K562 (cell line): ENCODE measurements at regions not wholly inside any gene's neighbourhood (a gene's known extent, or its start where the extent isn't known, plus 50 kb on each side); places are given as distances from the start of the nearest gene placed in this dataset.

Experiments
- ATAC-seq: fragments of 200-7000 bp; cut with Tn5 transposase; 3 replicates; pipeline ENCODE4 v1.9.1; 2020; ENCODE audit warnings: moderate library complexity
- BruUV-seq: library from RNA; stranded (reverse); fragments of 400-500 nt; replicated peaks from 2 replicates; lab custom pipeline; 2021; lab: Mats Ljungman, UMichigan
- CTCF ChIA-PET: fragments of 300-600 bp; formaldehyde crosslinking; extraction: SDS; loops from one replicate; lab custom pipeline; 2021; ENCODE audit warnings: low intra/inter-chr PET ratio; lab: Yijun Ruan, JAX
- POLR2A ChIA-PET: fragments of 300-600, 350-650 bp; sonication (Branson Sonifier 250); formaldehyde crosslinking; extraction: SDS; loops from one replicate; lab custom pipeline; 2021; ENCODE audit warnings: antibody characterized with exemption, inconsistent platforms; lab: Yijun Ruan, JAX
- DNase-seq, 4 experiments: peaks; one replicate each; pipeline versions ENCODE4 v3.0.0 to v3.0.0-alpha.2; 2011 to 2018; ENCODE audit warnings: low spot score in 3 of 4, mixed read lengths in 3 of 4; ENCODE audit errors: extremely low read depth in 1 of 4
- FAIRE-seq: peaks from 2 replicates; lab custom pipeline; 2011; peaks lifted over from hg19 to GRCh38; lab: Jason Lieb, UNC
- H2AFZ ChIP-seq: 2 replicates; pipeline ENCODE4 v1.6.0; 2011; ENCODE audit warnings: low read depth, low read length, control low read depth, inconsistent platforms
- H3K27ac ChIP-seq: fragments of 200-600 bp; 3 replicates; pipeline ENCODE4 v1.8.0; 2011; ENCODE audit warnings: low read depth, mild to moderate bottlenecking, control low read depth, inconsistent platforms, low read length, moderate library complexity, mixed read lengths; ENCODE audit errors: extremely low read depth
- H3K27me3 ChIP-seq, 2 experiments: fragments of 300-600 bp in 1 of 2; 2 replicates in 1 of 2; 3 replicates in 1 of 2; pipeline versions ENCODE4 v1.6.0 to v1.8.0; 2011; ENCODE audit warnings: inconsistent platforms in 2 of 2, low read length in 2 of 2, mild to moderate bottlenecking in 1 of 2, mixed read lengths in 1 of 2, moderate library complexity in 1 of 2; ENCODE audit not compliant: control insufficient read depth in 2 of 2, insufficient read depth in 2 of 2
- H3K36me3 ChIP-seq: fragments of 300-600 bp; 3 replicates; pipeline ENCODE4 v1.8.0; 2011; ENCODE audit warnings: mild to moderate bottlenecking, low read length, inconsistent platforms; ENCODE audit not compliant: control insufficient read depth, insufficient read depth
- H3K4me1 ChIP-seq, 2 experiments: fragments of 200-600 bp in 1 of 2; replicated peaks in 1 of 2; 2 replicates in 1 of 2; 3 replicates in 1 of 2; pipeline versions ENCODE4 v1.5.1 to v1.8.0; 2011; ENCODE audit warnings: inconsistent platforms in 2 of 2, low read length in 2 of 2, mild to moderate bottlenecking in 1 of 2, mixed read lengths in 1 of 2, moderate library complexity in 1 of 2; ENCODE audit not compliant: control insufficient read depth in 2 of 2, insufficient read depth in 2 of 2
- H3K4me2 ChIP-seq: 2 replicates; pipeline ENCODE4 v1.6.1; 2011; ENCODE audit warnings: low read length, control low read depth, inconsistent platforms, mixed read lengths; ENCODE audit not compliant: insufficient read depth
- H3K4me3 ChIP-seq: fragments of 200-600 bp; sonication (generic), shearing (Covaris generic); 2 replicates; pipeline ENCODE4 v1.5.1; 2016; ENCODE audit warnings: control low read depth, inconsistent platforms
- H3K79me2 ChIP-seq: fragments of 200-600 bp; 3 replicates; pipeline ENCODE4 v1.8.0; 2011; ENCODE audit warnings: low read length, inconsistent platforms; ENCODE audit not compliant: control insufficient read depth, insufficient read depth
- H3K9ac ChIP-seq, 2 experiments: 2 replicates each; pipeline versions ENCODE4 v1.6.0 to v1.6.1; 2011; ENCODE audit warnings: low read depth in 2 of 2, low read length in 2 of 2, control low read depth in 1 of 2, inconsistent platforms in 1 of 2, mild to moderate bottlenecking in 1 of 2, mixed read lengths in 1 of 2; ENCODE audit not compliant: insufficient read depth in 1 of 2
- H3K9me1 ChIP-seq: one replicate; pipeline ENCODE4 v1.6.0; 2011; ENCODE audit warnings: inconsistent platforms, mild to moderate bottlenecking, low read length, moderate library complexity; ENCODE audit not compliant: control insufficient read depth, insufficient read depth
- H3K9me3 ChIP-seq: replicated peaks from 2 replicates; pipeline ENCODE4 v1.5.1; 2011; ENCODE audit warnings: low read depth, low read length, inconsistent platforms; ENCODE audit not compliant: control insufficient read depth, insufficient read depth
- H4K20me1 ChIP-seq: replicated peaks from 2 replicates; pipeline ENCODE4 v1.6.1; 2011; ENCODE audit warnings: low read length, inconsistent platforms, mixed read lengths; ENCODE audit not compliant: control insufficient read depth, insufficient read depth
- ETS1 ChIP-seq: conservative IDR thresholded peaks from 2 replicates; pipeline ENCODE4 v1.6.1; 2011; ENCODE audit warnings: low read depth, mild to moderate bottlenecking, low read length; ENCODE audit not compliant: control insufficient read depth
- NCOA2 ChIP-seq, 2 experiments: fragments of 450-650 bp; IDR thresholded peaks; 2 replicates each; pipeline ENCODE4 v1.6.1; 2018; ENCODE audit warnings: mild to moderate bottlenecking in 2 of 2, moderate library complexity in 1 of 2; ENCODE audit not compliant: partially characterized antibody in 2 of 2
- RBFOX2 ChIP-seq: fragments of 200-400 bp; formaldehyde crosslinking; IDR thresholded peaks from 2 replicates; pipeline ENCODE4 v1.6.1; 2017; ENCODE audit warnings: low read depth, mild to moderate bottlenecking, low read length, moderate library complexity
- SMARCA5 ChIP-seq: fragments of 450-650 bp; IDR thresholded peaks from 2 replicates; pipeline ENCODE4 v1.6.1; 2016
- SNAPC5 ChIP-seq: fragments of 250-450 bp; sonication (Bioruptor Pico); IDR thresholded peaks from 2 replicates; pipeline ENCODE4 v1.8.0; 2021; ENCODE audit warnings: moderate library complexity, mild to moderate bottlenecking, inconsistent platforms
- ZFP30 ChIP-seq: fragments of 250-450 bp; sonication (Bioruptor Pico); IDR thresholded peaks from 2 replicates; pipeline ENCODE4 v1.8.0; 2022; ENCODE audit warnings: moderate library complexity, mild to moderate bottlenecking, inconsistent platforms, borderline replicate concordance
- ZNF407 ChIP-seq: fragments of 450-650 bp; IDR thresholded peaks from 2 replicates; pipeline ENCODE4 v1.6.1; 2016; ENCODE audit warnings: low read depth
- ZNF41 ChIP-seq: fragments of 250-450 bp; sonication (Bioruptor Pico); conservative IDR thresholded peaks from 2 replicates; pipeline ENCODE4 v1.4.0; 2020; ENCODE audit warnings: mild to moderate bottlenecking
- ZNF449 ChIP-seq: fragments of 250-450 bp; sonication (Bioruptor Pico); IDR thresholded peaks from 2 replicates; pipeline ENCODE4 v1.8.0; 2022; ENCODE audit warnings: moderate library complexity, mild to moderate bottlenecking, inconsistent platforms
- ZNF79 ChIP-seq: fragments of 250-450 bp; sonication (Bioruptor Pico); IDR thresholded peaks from 2 replicates; pipeline ENCODE4 v1.4.0; 2020; ENCODE audit warnings: low read depth, mild to moderate bottlenecking, moderate library complexity
- WGBS: fragments of 100-300 bp; shearing (Covaris generic); methylation state at CpG from one replicate; pipeline ENCODE4 v1.1.6; 2016; ENCODE audit warnings: low coverage, mixed read lengths; ENCODE audit not compliant: insufficient coverage; ENCODE audit errors: missing lambda C conversion rate; 5-methylcytosine and 5-hydroxymethylcytosine counted together
- in situ Hi-C: fragments of 300-500 bp; cut with MboI; formaldehyde crosslinking; loops from 4 replicates; pipeline ENCODE4 v1.15.0; 2018; ENCODE audit warnings: inconsistent platforms, mixed read lengths
- intact Hi-C: fragments of 100-400 bp; cut with micrococcal nuclease; formaldehyde crosslinking; loops from 2 replicates; pipeline ENCODE4 v1.14.2; 2022

GRCh38 chr15:56837273-56837672 lies 81.2 kb upstream of the TCF12 start:
- ATAC-seq (no peak), FAIRE-seq (no peak), DNase-seq (no peak)
- H3K4me3 ChIP-seq = no peak overlapping the region
- no peaks in the 10 kb centered on the region for H3K36me3 ChIP-seq
- no peaks in the 10 kb centered on the region for H3K9me3 ChIP-seq
- no peaks in the 10 kb centered on the region for H3K79me2 ChIP-seq
- no peaks in the 10 kb centered on the region for H3K9me1 ChIP-seq
- BruUV-seq = no TSS peak
- H3K9ac ChIP-seq = no peak overlapping the region
- H3K4me2 ChIP-seq = no peak overlapping the region
- no peak overlapping the region for H3K27ac ChIP-seq
- in situ Hi-C loops = no loop called here
- peaks cover 0 to 4% of the 10 kb centered on the region in 2 experiments; a peak in 1 of 5 replicates for H3K4me1 ChIP-seq
- 0% methylated on average over 1 of the region's 1 CpG for WGBS
- peaks cover 0 to 4% of the 10 kb centered on the region in 2 experiments; a peak in 1 of 5 replicates for H3K27me3 ChIP-seq
- TF ChIP-seq SNAPC5 (CRISPR knock-in tag) (no peak), ZNF407 (no peak), ZNF79 (CRISPR knock-in tag) (no peak), ZNF41 (CRISPR knock-in tag) (no peak), RBFOX2 (no peak), ETS1 (no peak), NCOA2 (IDR thresholded peaks at IDR 0.05; ENCODE audit: partially characterized antibody in 2 of 2) (no peak), ZNF449 (CRISPR knock-in tag) (no peak), ZFP30 (CRISPR knock-in tag) (no peak), SMARCA5 (no peak)
- TF ChIP-seq, all 486 proteins: peak for 0
- Histone ChIP-seq H2AFZ (no peak overlapping the region), H4K20me1 (no peaks in the 10 kb centered on the region)
- ChIA-PET CTCF (no interaction called here), POLR2A (interaction anchor here (0.8 to 1.1 kb wide), 3 partner anchors 9 to 64 kb away, joined by 3 to 4 read pairs (median 3); no protein-coding TSS in a partner anchor)
- intact Hi-C loops = no loop called here
